ENCODE measurements at regions not wholly inside any gene's neighbourhood (a gene's known extent, or its start where the extent isn't known, plus 50 kb on each side); places are given as distances from the start of the nearest gene placed in this dataset.

- Mint-ChIP-seq H3K9me3 (no peaks in the 10 kb centered on the region), H3K4me3 (no peak overlapping the region), H3K36me3 (ENCODE audit: low read depth) (no peaks in the 10 kb centered on the region), H3K27ac (no peak overlapping the region), H3K4me1 (ENCODE audit: low read depth) (no peaks in the 10 kb centered on the region), H3K27me3 (peaks cover 2% of the 10 kb centered on the region)
- DNase-seq: no peak
- no peak for TF ChIP-seq CTCF (IDR thresholded peaks at IDR 0.05)
- ATAC-seq: no peak
- ChIA-PET CTCF (no interaction called here), POLR2A (no interaction called here)
- intact Hi-C loops (cut with micrococcal nuclease): no loop called here
Observed at GRCh38 chr12:22881878-22882385, 257.0 kb downstream of the ETNK1 start.

- ATAC-seq: no peak
- peaks cover 2% of the 10 kb centered on the region for H3K27me3 Mint-ChIP-seq
- CTCF ChIA-PET: no interaction called here
- no peaks in the 10 kb centered on the region for H3K9me3 Mint-ChIP-seq
- no peak overlapping the region for H3K27ac Mint-ChIP-seq
- H3K36me3 Mint-ChIP-seq (ENCODE audit: low read depth): no peaks in the 10 kb centered on the region
- no peaks in the 10 kb centered on the region for H3K4me1 Mint-ChIP-seq (ENCODE audit: low read depth)
- TF ChIP-seq CTCF (IDR thresholded peaks at IDR 0.05): no peak
- H3K4me3 Mint-ChIP-seq: no peak overlapping the region
- DNase-seq: no peak
- intact Hi-C loops (cut with micrococcal nuclease): no loop called here
- POLR2A ChIA-PET: no interaction called here
Observed at GRCh38 chr12:22882559-22882958, 257.6 kb downstream of the ETNK1 start.

- POLR2A ChIA-PET: no interaction called here
- TF ChIP-seq CTCF (IDR thresholded peaks at IDR 0.05): no peak
- Mint-ChIP-seq H3K4me3 (no peak overlapping the region), H3K27ac (no peak overlapping the region), H3K27me3 (no peaks in the 10 kb centered on the region), H3K36me3 (ENCODE audit: low read depth) (no peaks in the 10 kb centered on the region), H3K9me3 (no peaks in the 10 kb centered on the region), H3K4me1 (ENCODE audit: low read depth) (no peaks in the 10 kb centered on the region)
- CTCF ChIA-PET: no interaction called here
- DNase-seq (no peak), ATAC-seq (no peak)
- intact Hi-C loops (cut with micrococcal nuclease): no loop called here
Observed at GRCh38 chr12:22893878-22894277, 268.9 kb downstream of the ETNK1 start.

- no peaks in the 10 kb centered on the region for H3K36me3 Mint-ChIP-seq (ENCODE audit: low read depth)
- CTCF ChIA-PET: no interaction called here
- H3K27me3 Mint-ChIP-seq: no peaks in the 10 kb centered on the region
- no peak overlapping the region for H3K4me3 Mint-ChIP-seq
- ATAC-seq: no peak
- no peak for DNase-seq
- no peaks in the 10 kb centered on the region for H3K4me1 Mint-ChIP-seq (ENCODE audit: low read depth)
- POLR2A ChIA-PET: no interaction called here
- intact Hi-C loops (cut with micrococcal nuclease): no loop called here
- TF ChIP-seq CTCF (IDR thresholded peaks at IDR 0.05): no peak
- H3K27ac Mint-ChIP-seq: no peak overlapping the region
- no peaks in the 10 kb centered on the region for H3K9me3 Mint-ChIP-seq
Observed at GRCh38 chr12:22899184-22899583, 274.2 kb downstream of the ETNK1 start.

- Mint-ChIP-seq H3K4me1 (ENCODE audit: low read depth) (no peaks in the 10 kb centered on the region), H3K27ac (no peak overlapping the region), H3K9me3 (no peaks in the 10 kb centered on the region), H3K27me3 (no peaks in the 10 kb centered on the region), H3K36me3 (ENCODE audit: low read depth) (no peaks in the 10 kb centered on the region), H3K4me3 (no peak overlapping the region)
- no peak for DNase-seq
- TF ChIP-seq CTCF (IDR thresholded peaks at IDR 0.05): no peak
- intact Hi-C loops (cut with micrococcal nuclease): no loop called here
- ATAC-seq: no peak
- POLR2A ChIA-PET: no interaction called here
- CTCF ChIA-PET: no interaction called here
Observed at GRCh38 chr12:22900401-22900800, 275.4 kb downstream of the ETNK1 start.
